ENCODE measurements at regions not wholly inside any gene's neighbourhood (a gene's known extent, or its start where the extent isn't known, plus 50 kb on each side); places are given as distances from the start of the nearest gene placed in this dataset.
"Not testable (repeated sequence)": the region's sequence is repeated elsewhere in the genome, so short reads cannot be mapped to it uniquely, and the experiment has no call there.

DNA sequence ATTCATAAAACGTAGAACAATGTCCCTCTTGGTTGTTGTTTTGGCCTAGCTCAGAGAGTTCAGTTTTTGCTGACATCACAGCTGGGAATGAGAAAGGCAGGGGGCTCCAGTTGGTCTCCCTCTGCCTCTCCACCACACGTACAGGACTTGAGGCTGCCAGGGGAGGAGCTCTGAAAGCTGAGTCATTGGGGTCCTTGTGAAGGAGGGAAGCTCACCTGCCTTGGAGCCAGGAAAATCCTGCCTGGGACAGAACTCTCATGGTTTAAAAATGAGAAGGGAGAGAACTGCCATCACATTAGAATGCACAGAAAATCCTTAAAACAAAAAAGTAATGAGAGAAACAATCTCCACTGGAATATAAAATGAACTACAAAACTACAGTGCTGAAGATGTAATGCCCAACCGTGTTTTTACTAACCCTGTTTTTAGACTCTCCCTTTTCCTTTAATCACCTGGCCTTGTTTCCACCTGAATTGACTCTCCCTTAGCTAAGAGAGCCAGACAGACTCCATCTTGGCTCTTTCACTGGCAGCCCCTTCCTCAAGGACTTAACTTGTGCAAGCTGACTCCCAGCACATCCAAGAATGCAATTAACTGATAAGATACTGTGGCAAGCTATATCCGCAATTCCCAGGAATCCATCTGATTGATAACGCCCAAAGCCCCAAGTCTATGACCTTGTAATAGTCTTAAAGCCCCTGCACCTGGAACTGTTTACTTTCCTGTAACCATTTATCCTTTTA is 58.6 kb upstream of the TARP start:
- H3K27ac ChIP-seq (ENCODE audit: low read depth, low read length); H3K27me3 ChIP-seq (ENCODE audit: control insufficient read depth, insufficient read depth, low read length); DNase-seq (ENCODE audit: low read depth, low spot score); POLR2A ChIA-PET; H3K4me3 ChIP-seq (ENCODE audit: low read depth, low read length); H3K9me3 ChIP-seq (ENCODE audit: control insufficient read depth, insufficient read depth, low read length): not testable (repeated sequence)
- CTCF ChIA-PET: interaction anchor here (0.5 to 1.5 kb wide), 3 partner anchors 14 to 842 kb away, joined by 3 to 8 read pairs (median 6); no protein-coding TSS in a partner anchor

DNA sequence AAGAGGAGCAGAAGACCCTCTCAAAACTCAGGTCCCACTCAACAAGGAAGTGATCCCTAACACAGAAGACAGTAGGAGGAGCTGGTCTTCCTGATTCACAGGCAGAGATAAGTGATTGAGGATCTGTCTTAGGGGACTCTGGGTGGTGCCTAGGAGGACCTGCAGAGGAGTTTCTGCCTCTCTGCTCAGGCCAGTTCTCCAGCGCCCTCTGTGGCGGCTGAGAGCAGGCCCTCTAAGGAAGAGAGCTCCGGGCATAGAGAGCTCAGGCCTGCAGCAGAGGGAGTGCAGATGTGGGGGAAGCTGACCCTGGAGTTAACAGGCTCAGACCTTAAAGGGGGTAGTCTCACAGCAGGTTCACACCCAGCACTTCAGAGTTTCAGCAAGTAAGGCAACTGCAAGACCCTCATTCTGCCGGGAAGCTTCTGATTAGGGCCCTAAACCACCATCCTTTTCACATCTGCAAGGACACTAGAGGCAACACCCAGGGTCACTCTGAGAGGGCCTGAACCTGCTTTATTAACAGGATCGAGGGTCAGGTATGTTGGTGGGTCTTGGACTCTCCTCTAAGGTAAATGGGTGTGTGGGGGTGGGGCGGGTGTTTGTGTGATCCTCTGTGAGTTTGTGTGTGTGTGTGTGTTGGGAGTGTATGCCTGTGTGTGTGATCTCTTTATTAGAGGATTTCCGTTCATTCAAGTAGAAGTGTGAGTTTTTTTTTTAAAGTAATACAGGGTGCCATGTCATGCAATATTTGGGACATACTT is 57.6 kb upstream of the TARP start:
- DNase-seq (ENCODE audit: low read depth, low spot score): no peak
- CTCF ChIA-PET: interaction anchor here (0.5 to 1.5 kb wide), 5 partner anchors 15 to 1413 kb away, joined by 3 to 8 read pairs (median 4); no protein-coding TSS in a partner anchor
- Histone ChIP-seq H3K9me3 (ENCODE audit: control insufficient read depth, insufficient read depth, low read length) (no peaks in the 10 kb centered on the region), H3K27me3 (ENCODE audit: control insufficient read depth, insufficient read depth, low read length) (peaks cover 2% of the 10 kb centered on the region), H3K27ac (ENCODE audit: low read depth, low read length) (no peak overlapping the region), H3K4me3 (ENCODE audit: low read depth, low read length) (no peak overlapping the region)
- POLR2A ChIA-PET: no interaction called here
- TF ChIP-seq, protein P1, sequence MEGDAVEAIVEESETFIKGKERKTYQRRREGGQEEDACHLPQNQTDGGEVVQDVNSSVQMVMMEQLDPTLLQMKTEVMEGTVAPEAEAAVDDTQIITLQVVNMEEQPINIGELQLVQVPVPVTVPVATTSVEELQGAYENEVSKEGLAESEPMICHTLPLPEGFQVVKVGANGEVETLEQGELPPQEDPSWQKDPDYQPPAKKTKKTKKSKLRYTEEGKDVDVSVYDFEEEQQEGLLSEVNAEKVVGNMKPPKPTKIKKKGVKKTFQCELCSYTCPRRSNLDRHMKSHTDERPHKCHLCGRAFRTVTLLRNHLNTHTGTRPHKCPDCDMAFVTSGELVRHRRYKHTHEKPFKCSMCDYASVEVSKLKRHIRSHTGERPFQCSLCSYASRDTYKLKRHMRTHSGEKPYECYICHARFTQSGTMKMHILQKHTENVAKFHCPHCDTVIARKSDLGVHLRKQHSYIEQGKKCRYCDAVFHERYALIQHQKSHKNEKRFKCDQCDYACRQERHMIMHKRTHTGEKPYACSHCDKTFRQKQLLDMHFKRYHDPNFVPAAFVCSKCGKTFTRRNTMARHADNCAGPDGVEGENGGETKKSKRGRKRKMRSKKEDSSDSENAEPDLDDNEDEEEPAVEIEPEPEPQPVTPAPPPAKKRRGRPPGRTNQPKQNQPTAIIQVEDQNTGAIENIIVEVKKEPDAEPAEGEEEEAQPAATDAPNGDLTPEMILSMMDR (IDR thresholded peaks at IDR 0.05; ENCODE audit: low read depth, low read length): no peak

DNA sequence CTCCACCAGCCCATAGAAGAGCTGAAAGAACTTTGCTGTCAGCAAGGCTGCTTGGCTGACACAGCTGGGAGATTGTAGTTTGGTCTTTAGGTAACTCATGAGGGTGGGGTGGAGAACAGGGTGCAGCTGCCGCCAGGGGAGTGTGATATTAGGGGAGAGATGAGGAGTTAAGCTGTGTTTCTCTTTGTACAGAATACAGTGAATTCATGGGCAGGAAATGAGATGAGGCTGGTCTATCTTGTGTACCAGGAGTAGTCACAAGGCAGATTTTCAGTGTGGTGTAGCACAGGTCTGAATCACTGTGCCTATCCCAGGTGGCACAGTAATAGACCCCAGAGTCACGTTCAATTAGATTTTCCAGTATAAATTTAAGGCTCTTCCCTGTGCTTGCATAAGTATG is 56.6 kb upstream of the TARP start:
- ChIA-PET POLR2A (no interaction called here), CTCF (no interaction called here)
- TF ChIP-seq, protein P1 (IDR thresholded peaks at IDR 0.05; ENCODE audit: low read depth, low read length): no peak
- Histone ChIP-seq H3K27me3 (ENCODE audit: control insufficient read depth, insufficient read depth, low read length) (peaks cover 4% of the 10 kb centered on the region), H3K9me3 (ENCODE audit: control insufficient read depth, insufficient read depth, low read length) (no peaks in the 10 kb centered on the region), H3K27ac (ENCODE audit: low read depth, low read length) (no peak overlapping the region), H3K4me3 (ENCODE audit: low read depth, low read length) (no peak overlapping the region)
- no peak for DNase-seq (ENCODE audit: low read depth, low spot score)

DNA sequence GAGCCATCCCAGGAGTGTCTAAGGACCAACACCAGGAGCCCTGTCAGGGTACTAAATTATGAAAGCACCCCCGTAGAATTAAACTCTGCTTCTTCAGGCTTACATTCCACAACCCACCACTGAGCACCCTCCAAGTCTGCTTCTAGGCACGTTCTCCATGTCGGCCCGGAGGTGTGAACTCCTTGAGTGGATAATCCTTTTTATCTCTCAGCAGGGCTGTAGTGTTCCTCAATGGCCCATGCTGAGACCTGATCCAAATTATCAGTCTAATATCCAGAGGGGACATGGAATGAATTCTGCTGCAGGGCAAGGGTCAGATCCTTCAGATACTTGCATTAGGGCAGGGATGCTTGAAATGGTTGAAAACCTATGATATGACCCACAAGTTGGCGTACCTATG is 55.9 kb upstream of the TARP start:
- H3K4me3 ChIP-seq (ENCODE audit: low read depth, low read length): no peak overlapping the region
- DNase-seq (ENCODE audit: low read depth, low spot score): no peak
- no peak overlapping the region for H3K27ac ChIP-seq (ENCODE audit: low read depth, low read length)
- CTCF ChIA-PET: interaction anchor here (0.6 to 0.9 kb wide), 2 partner anchors 10 to 114 kb away, joined by 3 read pairs; no protein-coding TSS in a partner anchor
- POLR2A ChIA-PET: no interaction called here
- TF ChIP-seq, protein P1 (IDR thresholded peaks at IDR 0.05; ENCODE audit: low read depth, low read length): no peak
- H3K27me3 ChIP-seq (ENCODE audit: control insufficient read depth, insufficient read depth, low read length): peaks cover 4% of the 10 kb centered on the region
- no peaks in the 10 kb centered on the region for H3K9me3 ChIP-seq (ENCODE audit: control insufficient read depth, insufficient read depth, low read length)

DNA sequence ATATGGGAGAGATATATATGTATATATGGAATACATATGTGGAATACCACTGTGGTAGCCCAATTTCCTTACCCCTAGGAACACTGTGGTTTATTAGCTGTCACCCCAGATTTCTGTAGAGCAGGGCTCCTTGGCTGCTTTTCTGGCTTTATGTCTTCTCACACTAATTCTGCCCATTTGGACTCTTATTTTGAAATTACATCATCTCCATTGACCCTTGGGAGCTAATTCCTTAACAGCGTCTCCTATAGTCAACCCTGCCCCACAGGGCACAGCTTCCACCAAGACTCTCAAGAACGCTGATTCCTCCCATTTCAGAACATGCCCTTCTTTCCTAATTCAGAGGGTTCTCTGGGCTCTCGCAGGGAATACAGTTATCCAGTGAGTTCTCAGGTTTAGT is 55.4 kb upstream of the TARP start:
- TF ChIP-seq, protein P1 (IDR thresholded peaks at IDR 0.05; ENCODE audit: low read depth, low read length): no peak
- Histone ChIP-seq H3K27me3 (ENCODE audit: control insufficient read depth, insufficient read depth, low read length) (peaks cover 4% of the 10 kb centered on the region), H3K27ac (ENCODE audit: low read depth, low read length) (no peak overlapping the region), H3K9me3 (ENCODE audit: control insufficient read depth, insufficient read depth, low read length) (no peaks in the 10 kb centered on the region), H3K4me3 (ENCODE audit: low read depth, low read length) (no peak overlapping the region)
- no peak for DNase-seq (ENCODE audit: low read depth, low spot score)
- POLR2A ChIA-PET: no interaction called here
- CTCF ChIA-PET: interaction anchor here (0.6 to 1.9 kb wide), 6 partner anchors 10 to 220 kb away, joined by 3 to 7 read pairs (median 4); no protein-coding TSS in a partner anchor

All from AG04450 (cell line).